GM21528 (cell line): ENCODE measurements at regions not wholly inside any gene's neighbourhood (a gene's known extent, or its start where the extent isn't known, plus 50 kb on each side); places are given as distances from the start of the nearest gene placed in this dataset.

Experiments used
- ATAC-seq: cut with Tn5 transposase; IDR thresholded peaks from one replicate; pipeline ENCODE4 v1.9.1; 2021; ENCODE audit warnings: mild to moderate bottlenecking, moderate library complexity; ENCODE audit not compliant: unreplicated experiment, low FRiP score

DNA sequence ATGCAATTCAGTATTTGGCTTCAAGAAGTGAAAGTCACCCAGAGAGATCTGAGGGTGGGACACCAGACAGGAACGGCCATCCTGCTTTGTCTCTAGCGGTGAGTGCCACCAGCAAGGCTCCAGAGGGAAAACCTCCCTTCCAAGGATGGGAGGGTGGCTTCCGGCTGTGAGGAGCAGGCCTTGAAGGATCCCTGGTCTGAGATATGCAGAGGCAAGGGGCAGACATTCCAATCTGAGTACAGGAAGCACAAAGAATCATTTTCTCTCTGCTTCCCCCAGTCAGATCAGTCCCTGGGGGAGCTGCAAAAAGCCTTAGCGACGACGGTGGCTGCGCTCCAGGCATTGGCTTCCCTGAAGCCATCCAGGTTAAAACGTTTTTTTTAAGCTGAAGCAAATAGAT, 167.4 kb downstream of the TEX36 start:
- ATAC-seq: no peak

DNA sequence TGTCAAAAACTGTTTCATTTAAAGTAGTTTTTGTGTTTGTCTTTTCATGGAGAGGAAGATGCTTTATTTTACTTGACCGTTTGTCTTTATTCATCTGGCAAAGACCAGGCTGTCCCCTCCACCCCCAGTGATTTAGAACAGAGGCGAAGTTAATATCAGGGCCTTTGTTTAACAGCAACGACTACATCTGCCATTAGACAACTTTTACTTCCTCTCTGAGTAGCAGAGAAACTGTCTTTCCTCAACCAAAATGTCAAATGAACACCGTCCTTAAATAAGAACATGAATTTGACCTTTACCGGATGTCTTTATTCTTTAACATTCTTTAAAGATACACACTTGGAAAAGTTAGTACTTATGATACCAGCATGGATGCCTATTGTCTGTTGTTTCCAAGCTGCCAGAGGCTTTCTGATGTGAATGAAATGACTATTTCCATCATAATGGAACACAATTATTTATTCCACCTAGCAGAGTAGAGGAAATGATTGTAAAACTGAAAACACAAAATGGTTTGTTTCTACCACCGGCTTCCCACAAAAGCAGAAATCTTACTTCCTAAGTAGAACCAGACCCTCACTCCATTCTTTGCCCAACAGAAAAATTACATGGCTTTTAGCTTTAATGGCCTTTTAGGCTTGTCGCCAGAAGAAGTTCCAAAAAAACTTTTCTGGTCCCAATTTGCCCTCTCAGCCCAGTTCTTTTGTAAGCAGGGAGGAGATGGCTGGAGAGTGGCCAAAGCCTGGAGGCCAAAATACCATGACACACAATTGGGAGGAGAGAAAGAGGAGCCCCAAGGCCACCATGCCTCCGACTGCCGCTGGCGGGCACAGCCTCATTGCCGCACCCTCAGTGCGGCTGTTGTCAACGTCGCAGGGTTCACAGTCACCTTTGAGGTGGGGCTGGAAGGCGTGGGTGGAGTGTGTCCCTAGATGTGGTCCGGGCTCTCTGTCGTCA, 168.5 kb downstream of the TEX36 start:
- ATAC-seq: no peak

DNA sequence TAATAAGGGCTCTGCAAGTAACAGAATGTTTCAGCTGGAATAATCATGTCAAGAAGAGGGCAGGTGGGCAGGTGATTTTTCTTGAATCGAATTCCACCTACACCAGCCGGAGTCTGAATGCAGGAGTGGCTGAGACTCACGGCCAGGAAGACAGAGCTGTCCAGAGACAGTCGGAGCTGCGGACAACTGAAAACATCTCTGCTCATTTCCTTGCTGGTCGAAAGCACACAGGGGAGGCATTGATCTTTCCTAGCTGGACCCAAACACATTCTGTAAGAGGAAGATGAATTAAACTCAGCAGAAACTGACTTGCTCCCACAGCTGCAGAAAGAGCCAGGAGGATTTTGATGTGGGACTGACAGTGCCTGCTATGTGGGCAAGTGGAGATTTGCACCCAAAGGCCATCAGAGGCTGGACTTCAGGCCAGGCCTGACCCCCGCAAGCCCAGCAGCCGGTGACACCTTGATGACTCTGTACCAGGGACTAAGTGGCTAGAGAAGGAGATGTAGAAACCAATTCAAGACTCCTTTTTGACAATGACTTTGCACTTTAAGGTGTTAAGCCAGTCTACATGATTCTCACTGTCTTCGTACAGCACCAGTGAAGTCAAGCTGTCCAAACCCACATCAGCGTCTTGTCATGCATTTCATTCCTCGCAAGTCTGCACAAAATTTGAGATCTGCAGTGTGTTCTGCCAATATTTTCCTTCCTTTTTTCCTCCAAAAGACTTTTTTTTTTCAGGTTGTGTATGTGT, 169.4 kb downstream of the TEX36 start:
- ATAC-seq: no peak

GRCh38 chr10:125510998-125511397, 172.0 kb downstream of the TEX36 start:
- no peak for ATAC-seq

GRCh38 chr10:125505648-125506047, 177.3 kb downstream of the TEX36 start:
- ATAC-seq: no peak

DNA sequence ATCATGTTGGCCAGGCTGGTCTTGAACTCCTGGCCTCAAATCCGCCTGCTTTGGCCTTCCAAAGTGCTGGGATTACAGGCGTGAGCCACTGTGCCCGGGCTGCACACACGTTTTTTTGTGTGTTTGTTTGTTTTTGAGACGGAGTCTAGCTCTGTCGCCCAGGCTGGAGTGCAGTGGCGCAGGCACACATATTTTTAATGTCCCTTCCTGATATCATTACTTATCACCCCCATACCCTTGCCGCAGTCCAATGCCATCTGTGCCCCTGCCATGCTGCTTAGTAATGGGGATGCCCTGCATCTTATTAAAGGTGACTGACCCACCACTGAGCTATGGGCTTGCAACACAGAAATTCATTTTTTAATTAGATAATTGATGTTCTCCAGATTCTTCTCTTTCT, 180.7 kb downstream of the TEX36 start:
- ATAC-seq: no peak

DNA sequence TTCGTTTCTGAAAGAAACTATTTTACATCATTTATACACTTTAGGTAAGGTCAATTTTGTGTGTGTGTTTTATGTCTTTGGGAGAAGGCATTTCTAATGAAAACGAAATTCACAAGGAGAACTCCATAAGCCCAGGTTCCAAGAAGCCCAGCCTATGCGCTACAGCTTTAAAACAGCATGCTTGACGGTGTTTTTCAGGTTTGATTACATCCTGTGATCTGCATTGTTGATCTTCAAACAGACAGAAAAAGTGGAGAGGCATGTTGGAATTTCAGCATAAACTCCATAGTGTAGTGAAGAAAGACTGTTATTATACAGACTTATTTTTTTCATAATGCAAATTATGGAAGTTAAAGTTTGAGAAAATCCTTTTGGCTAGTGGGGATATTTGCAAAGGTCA, 187.6 kb downstream of the TEX36 start:
- no peak for ATAC-seq

DNA sequence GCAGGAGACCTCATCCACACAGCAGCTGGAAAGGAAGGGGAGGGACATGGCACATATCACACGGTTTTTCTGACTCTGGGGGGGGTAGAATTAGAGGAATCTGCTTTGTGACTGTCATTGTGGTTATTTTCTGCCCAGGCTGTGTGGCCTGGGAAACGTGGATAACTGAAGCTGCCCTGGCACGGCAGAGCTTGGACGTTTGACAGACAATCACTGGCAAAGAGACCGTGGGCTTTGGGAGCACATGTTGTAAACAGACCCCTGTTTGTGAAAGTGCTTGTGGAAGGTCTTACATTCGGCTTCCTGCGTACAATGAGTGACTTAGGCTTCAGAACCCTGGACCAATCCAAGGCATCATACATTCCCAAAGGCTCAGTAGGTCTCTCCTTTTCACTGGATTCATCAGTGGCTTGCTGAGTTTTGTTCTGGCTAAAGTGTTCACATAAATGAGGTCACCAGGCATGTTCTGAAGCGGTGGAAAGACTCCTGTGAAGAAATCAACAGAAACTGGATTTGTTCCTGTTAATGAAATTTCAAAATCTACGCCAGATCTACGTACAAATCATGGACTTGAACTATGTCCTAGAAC, 188.2 kb downstream of the TEX36 start:
- no peak for ATAC-seq

DNA sequence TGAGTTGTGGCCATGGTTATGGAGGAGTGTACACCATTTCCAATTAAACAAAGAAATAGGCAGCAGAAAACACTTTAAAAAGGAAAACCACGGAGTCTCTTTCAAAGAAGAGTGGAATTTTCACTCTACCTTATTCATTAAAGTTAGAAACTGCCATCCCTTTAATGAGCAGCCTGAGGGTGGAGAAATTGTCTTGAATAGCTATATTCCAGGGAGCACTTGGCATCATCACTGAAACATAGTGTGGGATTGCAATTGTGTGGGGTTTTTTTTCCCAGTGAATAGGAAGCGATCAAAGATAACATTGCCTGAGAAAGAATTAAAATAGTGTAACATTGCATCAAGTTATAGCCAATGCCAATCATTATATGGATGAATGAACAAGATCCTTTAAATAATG, 191.6 kb downstream of the TEX36 start:
- no peak for ATAC-seq

DNA sequence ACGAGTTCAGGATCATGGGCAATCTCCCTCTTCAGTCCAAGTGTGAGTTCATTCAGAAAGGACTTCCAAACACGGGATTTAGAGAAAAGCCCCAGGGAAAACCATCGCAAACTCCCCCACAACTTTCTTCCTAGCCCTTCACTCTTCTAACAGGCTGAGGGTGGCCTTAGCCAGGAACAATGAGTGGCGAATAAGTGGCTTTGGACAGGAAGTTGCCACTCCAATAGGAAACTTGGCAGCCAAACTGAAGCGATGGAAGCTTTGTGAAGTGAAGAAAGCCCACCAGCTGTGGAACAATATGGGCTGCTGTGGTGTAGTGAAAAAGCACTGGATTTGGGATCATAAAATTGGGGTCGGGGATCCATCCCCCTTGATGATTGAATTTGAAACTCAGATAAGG, 193.2 kb downstream of the TEX36 start:
- no peak for ATAC-seq

- ATAC-seq: no peak
These were observed 197.3 kb downstream of the TEX36 start for GRCh38 chr10:125485665-125486064.

DNA sequence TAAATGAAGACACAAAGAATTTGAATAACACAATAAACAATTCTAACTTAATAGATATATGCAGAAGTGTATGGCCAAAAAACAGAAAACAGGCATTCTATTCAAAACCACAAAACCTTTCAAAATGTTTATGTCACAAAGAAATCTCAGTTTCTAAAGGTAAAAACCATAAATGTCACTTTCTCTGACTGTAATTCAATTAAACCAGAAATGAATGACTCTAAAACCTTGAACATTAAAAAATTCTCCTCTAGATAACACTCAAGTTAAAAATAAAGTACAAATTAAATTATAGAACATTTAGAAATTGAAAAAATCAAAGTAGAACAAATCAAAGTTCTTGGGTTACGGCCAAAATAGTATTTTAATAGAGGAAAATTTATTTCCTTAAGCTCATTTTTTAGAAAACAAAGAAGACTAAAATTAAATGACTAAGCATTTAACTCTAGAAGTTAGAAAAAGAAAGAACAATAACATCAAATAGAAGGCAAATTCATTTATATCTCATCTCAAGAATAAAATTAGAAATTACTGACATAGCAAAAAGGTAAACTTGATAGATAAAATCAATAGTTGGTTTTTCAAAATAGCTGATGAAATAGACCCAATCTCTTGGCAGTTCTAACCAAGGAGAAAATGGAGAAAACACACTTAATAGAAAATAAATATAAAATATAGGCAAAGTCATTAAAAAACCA, 198.8 kb downstream of the TEX36 start:
- no peak for ATAC-seq

GRCh38 chr10:125482637-125483036, 200.3 kb downstream of the TEX36 start:
- ATAC-seq: no peak

GRCh38 chr10:125482108-125482507, 200.9 kb downstream of the TEX36 start:
- ATAC-seq: no peak

- ATAC-seq: no peak
These were observed 203.9 kb downstream of the TEX36 start for GRCh38 chr10:125479059-125479458.

- ATAC-seq: no peak
These were observed 207.1 kb downstream of the TEX36 start for GRCh38 chr10:125475815-125476214.

DNA sequence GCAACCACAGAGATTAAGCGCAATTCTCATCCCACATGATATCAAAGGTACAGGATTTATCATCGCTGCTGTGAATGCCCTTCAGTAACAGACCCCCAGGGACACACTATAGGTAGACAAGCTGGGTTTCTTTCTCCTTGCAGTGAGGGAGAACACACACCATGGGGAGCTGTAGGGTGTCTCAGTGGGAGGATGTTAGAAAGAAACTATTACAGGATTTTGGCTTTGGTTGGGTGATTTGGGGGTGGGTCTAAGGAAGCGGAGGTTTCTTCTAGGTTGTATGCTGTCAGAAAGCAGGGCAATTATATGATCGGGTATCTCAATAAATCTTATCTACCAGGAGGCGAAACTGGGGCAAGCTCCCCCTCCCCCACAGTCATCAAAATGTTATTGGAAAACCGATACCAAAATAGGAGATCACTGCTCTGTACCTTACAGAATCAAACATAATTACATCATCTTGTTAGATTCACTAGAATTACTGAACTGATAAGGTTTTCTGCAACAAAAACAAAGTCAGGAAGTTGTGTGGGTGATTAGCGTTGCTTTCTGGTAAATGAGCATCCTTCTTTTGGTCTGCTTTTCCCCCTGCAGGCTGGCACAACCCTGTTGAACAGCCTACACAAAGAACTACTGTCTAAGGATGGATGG, 209.7 kb downstream of the TEX36 start:
- no peak for ATAC-seq

DNA sequence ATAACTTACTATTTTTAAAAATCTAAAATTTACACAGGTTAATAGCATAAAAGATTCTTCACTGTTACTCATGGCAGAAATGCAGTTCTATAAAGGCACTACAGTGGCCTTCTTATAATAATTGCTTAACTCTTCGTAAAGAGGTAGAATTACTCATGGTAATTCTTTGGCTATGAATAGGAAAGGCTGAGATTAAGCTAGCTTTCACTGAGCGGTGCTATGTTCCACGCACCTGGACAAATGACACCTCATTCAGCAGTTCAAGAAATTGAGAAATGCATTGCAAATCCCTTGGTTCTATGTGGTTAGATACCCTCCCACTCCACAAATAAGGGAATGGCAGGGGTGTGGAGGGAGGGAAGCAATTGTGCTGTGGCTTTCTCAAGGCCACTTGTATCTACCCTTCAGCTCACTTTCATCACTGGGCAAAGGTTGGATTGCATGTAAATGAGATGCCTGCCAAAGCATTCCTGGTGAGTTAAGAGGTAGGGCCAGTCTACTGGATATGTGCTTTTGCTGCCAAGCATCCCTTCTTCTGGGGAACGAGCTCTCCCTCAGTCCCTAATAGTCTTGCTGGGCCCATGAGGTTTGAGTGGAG, 210.9 kb downstream of the TEX36 start:
- ATAC-seq: no peak

GRCh38 chr10:125468278-125468677, 214.7 kb downstream of the TEX36 start:
- ATAC-seq: no peak

DNA sequence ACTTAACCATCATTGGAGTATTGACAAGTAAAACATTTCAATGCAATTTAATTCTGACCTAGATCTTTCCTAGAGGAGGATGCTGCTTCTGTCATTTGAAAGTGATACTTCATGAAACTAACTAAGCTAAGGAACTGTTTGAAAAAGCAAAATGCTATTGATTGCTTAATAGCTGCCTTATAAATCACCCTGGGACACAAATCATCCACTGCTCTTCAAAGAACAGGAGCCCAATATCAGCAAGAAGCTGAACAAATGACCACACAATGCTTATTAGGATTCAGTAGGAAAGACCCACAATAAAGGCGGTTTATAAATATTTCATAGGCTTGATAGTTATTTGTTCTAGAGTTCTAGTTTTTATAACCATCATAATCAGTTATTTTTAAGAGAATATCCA, 216.3 kb downstream of the TEX36 start:
- no peak for ATAC-seq
